ENCODE measurements at regions not wholly inside any gene's neighbourhood (a gene's known extent, or its start where the extent isn't known, plus 50 kb on each side); places are given as distances from the start of the nearest gene placed in this dataset.

DNA sequence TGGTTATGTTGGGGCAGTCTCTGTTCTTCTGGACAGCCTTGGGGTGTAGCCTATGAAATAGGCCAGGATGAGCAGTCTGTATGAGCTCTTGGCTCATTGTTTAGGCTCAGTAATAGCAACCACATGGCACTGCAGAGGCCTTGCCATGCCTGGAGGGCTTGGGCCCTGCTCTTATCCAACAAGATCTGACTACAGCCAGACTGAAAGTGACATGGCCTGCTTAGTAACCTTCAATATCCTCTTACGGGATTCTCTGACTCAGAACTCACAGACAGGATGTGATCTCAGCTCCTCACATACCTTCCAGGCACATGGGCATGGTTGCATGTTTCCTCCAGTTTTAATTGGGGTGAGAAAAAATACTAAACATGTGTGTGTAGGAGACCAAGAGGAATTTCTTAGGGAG is 289.3 kb downstream of the PTEN start:
- TF ChIP-seq CTCF (conservative IDR thresholded peaks at IDR 0.05; ENCODE audit: low read depth, low read length) (no peak), EZH2 (IDR thresholded peaks at IDR 0.05; ENCODE audit: borderline replicate concordance, low read depth, low read length, poor library complexity, severe bottlenecking) (no peak)

Measured in A673 (cell line).